Neural cell (in vitro differentiated cells): ENCODE measurements at regions not wholly inside any gene's neighbourhood (a gene's known extent, or its start where the extent isn't known, plus 50 kb on each side); places are given as distances from the start of the nearest gene placed in this dataset.

ENCODE experiments used
- CTCF ChIP-seq: fragments of 450-650 bp; IDR thresholded peaks from 2 replicates; pipeline ENCODE4 v1.5.1; 2014; ENCODE audit warnings: antibody characterized with exemption, mild to moderate bottlenecking, moderate library complexity; ENCODE audit not compliant: poor library complexity, severe bottlenecking
- EP300 ChIP-seq: fragments of 450-650 bp; conservative IDR thresholded peaks from 2 replicates; pipeline ENCODE4 v1.6.1; 2014; ENCODE audit warnings: antibody characterized with exemption, mild to moderate bottlenecking, moderate library complexity; ENCODE audit not compliant: poor library complexity, severe bottlenecking
- EZH2 ChIP-seq: fragments of 200-600, 300-800 bp; shearing (Covaris generic), sonication (generic); IDR thresholded peaks from 2 replicates; pipeline ENCODE4 v1.6.1; 2014; ENCODE audit warnings: antibody characterized with exemption, low read length, borderline replicate concordance, mild to moderate bottlenecking; ENCODE audit not compliant: insufficient read depth, poor library complexity, severe bottlenecking
- MXI1 ChIP-seq: fragments of 450-650 bp; conservative IDR thresholded peaks from 2 replicates; pipeline ENCODE4 v1.6.1; 2014; ENCODE audit warnings: antibody characterized with exemption, mild to moderate bottlenecking; ENCODE audit not compliant: poor library complexity, severe bottlenecking
- POLR2AphosphoS5 ChIP-seq: IDR thresholded peaks from 2 replicates; pipeline ENCODE4 v1.6.1; 2012
- RAD21 ChIP-seq: fragments of 450-650 bp; conservative IDR thresholded peaks from 2 replicates; pipeline ENCODE4 v1.6.1; 2014; ENCODE audit warnings: antibody characterized with exemption, mild to moderate bottlenecking, moderate library complexity
- REST ChIP-seq: IDR thresholded peaks from 2 replicates; pipeline ENCODE4 v1.6.1; 2012; ENCODE audit warnings: borderline replicate concordance
- TAF1 ChIP-seq: IDR thresholded peaks from 2 replicates; pipeline ENCODE4 v1.6.1; 2012; ENCODE audit warnings: low read depth

- TF ChIP-seq RAD21 (no peak), CTCF (no peak), EP300 (no peak), MXI1 (no peak), EZH2 (no peak), TAF1 (no peak), POLR2AphosphoS5 (no peak), REST (no peak)
These were observed 114.5 kb downstream of the C9orf152 start for GRCh38 chr9:110093417-110093816.
